OCI-LY1 (cell line): ENCODE measurements at regions not wholly inside any gene's neighbourhood (a gene's known extent, or its start where the extent isn't known, plus 50 kb on each side); places are given as distances from the start of the nearest gene placed in this dataset.

Source experiments
- EZH2 ChIP-seq: fragments of 200-600 bp; sonication (generic), shearing (Covaris generic); IDR thresholded peaks from 2 replicates; pipeline ENCODE4 v1.8.0; 2017; ENCODE audit warnings: borderline replicate concordance, mixed run types, mild to moderate bottlenecking, antibody characterized with exemption, low read length, moderate library complexity, mixed read lengths
- TF ChIP-seq, protein P1 (sequence below): fragments of 200-600 bp; sonication (generic), shearing (Covaris generic); IDR thresholded peaks from 2 replicates; pipeline ENCODE4 v1.5.1; 2017; ENCODE audit warnings: mild to moderate bottlenecking, antibody characterized with exemption, low read length, moderate library complexity, mixed read lengths

DNA sequence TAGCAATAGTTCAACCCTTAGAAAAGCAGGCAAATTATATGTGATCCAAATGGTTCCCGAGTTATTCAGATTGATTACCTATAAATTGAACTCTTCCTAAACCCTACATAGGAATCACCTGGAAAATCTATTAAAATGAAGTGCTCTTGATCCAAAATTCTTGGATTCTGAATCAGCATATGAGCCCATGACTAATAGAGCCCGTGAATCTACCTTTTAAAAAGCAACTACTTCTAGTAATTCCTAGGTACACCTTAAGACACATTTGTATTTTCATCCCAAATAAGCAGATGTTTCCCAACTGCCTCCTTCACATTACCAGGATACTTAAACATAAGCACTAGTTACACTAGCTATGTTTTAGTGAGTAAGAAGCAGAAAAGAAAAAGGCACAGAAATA, 1171.0 kb upstream of the GOT2 start:
- TF ChIP-seq EZH2 = no peak
- TF ChIP-seq, protein P1, sequence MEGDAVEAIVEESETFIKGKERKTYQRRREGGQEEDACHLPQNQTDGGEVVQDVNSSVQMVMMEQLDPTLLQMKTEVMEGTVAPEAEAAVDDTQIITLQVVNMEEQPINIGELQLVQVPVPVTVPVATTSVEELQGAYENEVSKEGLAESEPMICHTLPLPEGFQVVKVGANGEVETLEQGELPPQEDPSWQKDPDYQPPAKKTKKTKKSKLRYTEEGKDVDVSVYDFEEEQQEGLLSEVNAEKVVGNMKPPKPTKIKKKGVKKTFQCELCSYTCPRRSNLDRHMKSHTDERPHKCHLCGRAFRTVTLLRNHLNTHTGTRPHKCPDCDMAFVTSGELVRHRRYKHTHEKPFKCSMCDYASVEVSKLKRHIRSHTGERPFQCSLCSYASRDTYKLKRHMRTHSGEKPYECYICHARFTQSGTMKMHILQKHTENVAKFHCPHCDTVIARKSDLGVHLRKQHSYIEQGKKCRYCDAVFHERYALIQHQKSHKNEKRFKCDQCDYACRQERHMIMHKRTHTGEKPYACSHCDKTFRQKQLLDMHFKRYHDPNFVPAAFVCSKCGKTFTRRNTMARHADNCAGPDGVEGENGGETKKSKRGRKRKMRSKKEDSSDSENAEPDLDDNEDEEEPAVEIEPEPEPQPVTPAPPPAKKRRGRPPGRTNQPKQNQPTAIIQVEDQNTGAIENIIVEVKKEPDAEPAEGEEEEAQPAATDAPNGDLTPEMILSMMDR = no peak
